Activated CD4-positive, alpha-beta T cell treated with anti-CD3 and anti-CD28 coated beads, Interleukin-2, amount 50 U/mL, for 4 hours (primary cell): ENCODE measurements at regions not wholly inside any gene's neighbourhood (a gene's known extent, or its start where the extent isn't known, plus 50 kb on each side); places are given as distances from the start of the nearest gene placed in this dataset.
"Not testable (repeated sequence)": the region's sequence is repeated elsewhere in the genome, so short reads cannot be mapped to it uniquely, and the experiment has no call there.

Source experiments
- DNase-seq, 2 experiments: peaks; one replicate each; pipeline ENCODE4 v3.0.0-alpha.2; 2020

DNA sequence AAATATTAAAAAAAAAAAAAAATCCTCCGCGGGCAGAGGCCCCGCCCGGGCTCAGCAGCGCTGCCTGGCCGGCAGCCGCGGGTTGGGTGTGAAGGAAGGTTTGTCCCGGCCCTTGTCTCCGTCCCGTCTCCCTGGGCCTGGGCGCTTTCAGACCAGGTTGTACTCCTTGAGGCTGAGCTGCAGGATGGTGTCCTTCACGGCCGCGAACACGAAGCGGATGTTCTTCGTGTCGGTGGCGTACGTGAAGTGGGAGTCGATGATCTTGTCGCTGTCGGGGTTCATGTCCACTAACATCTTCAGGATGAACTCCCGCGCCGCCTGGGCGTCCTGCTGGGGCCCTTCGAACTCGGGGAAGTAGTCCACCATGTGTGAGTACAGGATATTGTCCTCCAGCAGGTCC, 123.7 kb upstream of the KCTD7 start:
- no peak for DNase-seq

DNA sequence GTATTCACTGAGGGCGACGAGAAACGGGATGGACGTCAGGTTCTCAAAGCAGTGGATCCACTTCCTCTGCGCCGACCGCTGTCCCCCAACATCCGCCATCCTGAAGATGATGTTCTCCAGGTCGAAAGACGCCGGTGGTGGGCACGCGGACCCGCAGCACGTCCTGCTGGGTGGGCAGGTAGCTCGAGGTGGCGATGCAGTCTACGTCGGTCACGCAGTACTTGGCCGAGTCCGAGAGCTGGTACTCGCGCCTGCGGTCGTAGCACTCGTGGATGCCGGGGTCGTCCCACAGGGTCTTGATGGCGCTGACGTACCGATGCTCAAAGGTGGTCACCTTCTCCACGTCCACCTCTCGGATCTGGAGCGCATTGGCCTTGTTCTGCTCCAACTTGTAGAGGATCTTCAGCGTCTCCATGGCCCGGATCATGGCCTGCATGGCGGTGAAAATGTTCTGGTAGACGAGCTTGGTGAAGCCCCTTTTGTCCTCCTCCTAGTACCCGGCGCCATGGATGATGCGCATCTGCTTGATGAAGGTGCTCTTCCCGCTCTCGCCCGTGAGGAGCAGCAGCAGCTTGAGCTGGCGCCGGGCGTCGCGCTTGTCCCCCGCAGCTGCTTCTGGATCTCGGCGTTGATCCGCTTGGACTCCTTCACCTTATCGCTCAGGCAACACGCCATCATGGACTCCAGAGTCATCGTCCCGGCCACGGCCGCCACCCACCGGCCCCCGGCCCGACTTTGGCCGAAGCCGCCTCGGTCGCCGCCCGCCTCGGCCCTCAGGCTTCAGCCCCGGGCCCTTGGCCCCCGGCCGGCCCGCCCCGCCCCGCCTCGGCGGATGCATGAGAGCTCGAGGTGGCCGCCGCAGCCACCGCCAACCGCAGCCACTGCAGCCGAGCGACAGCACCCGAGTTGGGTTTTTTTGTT, 122.9 kb upstream of the KCTD7 start:
- DNase-seq: no peak

DNA sequence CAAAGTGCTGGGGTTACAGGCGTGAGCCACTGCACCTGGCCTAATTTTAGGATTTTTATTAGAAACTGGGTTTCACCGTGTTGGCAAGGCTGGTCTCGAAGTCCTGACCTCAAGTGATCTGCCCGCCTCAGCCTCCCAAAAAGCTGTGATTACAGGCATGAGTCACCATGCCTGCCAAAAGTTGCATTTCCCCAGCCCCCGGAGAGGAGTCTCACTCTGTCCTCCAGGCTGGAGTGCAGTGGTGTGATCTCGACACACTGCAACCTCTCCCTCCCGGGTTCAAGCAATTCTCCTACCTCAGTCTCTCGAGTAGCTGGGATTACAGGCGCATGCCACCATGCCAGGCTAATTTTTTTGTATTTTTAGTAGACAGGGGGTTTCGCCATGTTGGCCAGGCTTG, 122.0 kb upstream of the KCTD7 start:
- DNase-seq: not testable (repeated sequence)

DNA sequence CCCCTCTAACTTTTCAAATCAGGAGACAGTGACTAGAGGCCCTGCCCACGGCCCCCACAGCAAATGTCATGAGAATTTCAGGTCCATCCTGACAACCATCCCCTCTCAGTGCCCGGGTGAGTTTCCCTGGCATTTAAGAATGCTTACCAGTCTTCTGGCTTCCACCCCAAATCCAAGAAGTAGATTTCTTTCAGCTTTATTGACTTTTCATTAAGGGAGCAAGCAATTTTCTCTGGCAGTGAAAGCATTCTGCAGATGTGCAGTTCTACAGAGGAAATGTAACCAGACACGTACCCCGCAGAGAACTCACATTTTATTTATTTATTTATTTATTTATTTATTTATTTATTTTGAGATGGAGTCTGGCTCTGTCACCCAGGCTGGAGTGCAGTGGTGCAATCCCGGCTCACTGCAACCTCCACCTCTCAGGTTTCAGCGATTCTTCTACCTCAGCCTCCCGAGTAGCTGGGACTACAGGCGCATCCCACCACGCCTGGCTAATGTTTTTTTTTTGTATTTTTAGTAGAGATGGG, 120.9 kb upstream of the KCTD7 start:
- no peak for DNase-seq

DNA sequence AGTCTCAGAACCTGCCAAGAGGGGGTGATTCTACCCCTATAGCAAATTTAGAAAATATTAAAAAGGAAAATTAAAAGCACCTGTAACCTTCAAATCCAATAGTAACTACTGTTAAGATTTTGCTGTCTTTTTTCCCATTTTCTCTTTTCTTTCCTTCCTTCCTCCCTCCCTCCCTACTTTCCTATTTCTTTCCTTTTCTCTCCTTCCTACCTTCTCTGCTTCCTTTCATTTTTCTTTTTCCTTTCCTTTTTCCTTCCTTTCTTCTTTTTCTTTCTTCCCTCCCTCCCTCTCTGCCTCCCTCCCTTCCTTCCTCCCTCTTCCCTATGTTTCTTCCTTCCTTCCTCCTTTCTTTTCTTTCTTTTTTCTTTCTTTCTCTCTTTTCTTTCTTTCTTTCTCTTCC, 120.2 kb upstream of the KCTD7 start:
- DNase-seq: no peak

DNA sequence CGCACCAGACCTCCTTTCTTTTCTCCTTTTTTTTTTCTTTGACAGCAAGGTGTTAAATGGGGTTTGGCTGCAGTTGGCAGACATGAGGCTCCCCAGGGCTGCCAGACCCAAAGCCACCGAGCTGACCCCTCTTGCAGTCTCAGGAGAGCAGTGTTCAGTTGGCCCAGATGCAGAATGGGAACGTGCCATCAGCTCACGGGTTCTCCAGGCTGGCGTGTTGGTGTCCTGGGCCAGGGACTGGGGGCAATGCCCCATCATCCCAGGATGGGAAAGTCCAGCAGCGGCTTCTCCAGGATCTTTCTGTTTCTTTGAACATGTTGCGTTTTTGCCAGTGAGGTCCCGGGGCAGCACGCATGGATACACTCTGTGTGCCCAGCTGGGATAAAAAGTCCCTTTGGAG, 114.6 kb upstream of the KCTD7 start:
- no peak for DNase-seq

DNA sequence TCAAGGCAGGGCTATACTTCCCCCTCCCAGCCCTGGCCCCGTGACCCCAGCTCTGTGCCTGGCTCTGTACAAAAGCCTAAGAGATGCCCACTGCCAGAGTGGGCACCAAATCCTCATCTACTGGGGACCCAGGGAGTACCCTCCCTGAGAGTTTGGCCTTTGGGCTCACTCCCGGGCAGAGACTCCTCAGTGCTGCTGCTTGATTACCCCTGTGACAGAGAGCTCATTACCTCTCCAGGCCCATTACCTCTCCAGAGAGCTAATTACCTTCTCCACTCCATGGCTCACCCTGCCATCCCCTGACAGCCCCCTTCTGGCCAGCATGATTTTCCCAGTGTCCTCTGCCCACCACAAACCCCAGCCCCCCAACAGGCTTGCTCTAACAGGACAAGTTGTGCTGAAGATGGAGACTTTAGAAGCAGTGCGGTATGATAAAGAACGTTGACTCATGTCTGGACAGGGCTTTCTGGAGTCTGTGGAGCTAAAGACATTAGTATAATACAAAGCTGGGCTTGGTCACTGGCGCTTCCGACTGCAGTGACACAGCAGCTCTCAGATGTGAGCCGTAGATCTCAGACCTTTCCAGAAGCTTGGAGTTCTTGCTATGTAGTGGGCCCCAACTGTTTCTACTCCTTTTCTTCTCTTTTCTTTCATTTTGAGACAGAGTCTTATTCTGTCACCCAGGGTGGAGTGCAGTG, 111.3 kb upstream of the KCTD7 start:
- no peak for DNase-seq

DNA sequence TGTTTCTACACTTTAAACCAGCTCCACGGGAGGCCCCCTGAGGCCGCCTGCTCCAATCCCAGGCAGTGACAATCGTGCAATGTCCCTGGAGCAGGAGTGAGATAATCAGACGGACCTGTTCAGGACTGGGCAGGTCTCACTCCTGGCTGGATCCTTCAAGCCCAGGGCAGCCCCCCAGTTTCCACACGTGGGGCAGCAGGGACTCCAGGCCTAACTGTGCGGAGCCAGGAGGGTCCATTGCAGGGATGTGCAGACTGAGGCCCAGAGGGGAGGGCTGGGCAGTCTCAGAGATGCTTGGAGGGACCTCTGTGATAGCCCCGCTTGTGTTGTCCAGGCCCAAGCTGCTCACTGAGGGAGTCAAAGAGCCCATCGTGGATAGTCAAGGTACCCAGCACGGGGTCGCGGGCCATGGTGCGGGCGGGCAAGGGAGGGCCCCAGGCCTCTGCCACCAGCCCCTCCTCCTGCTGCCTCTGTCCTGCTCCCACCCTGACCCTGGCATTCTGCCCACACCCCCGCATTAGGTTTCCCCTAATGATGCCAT, 110.5 kb upstream of the KCTD7 start:
- no peak for DNase-seq

DNA sequence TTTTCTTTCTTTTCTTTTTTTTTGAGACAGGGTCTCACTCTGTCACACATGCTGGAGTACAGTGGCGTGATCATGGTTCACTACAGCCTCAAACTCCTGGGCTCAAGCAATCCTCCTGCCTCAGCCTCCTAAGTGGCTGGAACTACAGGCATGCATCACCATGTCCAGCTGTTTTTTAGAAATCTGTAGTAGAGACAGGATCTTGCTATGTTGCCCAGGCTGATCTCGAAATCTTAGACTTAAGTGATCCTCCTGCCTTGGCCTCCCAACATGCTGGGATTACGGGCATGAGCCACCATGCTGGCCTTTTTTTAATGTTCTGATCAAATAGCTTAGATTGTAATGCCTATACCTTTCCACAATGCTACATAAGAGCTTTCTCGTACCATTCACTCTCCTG, 107.0 kb upstream of the KCTD7 start:
- no peak for DNase-seq

DNA sequence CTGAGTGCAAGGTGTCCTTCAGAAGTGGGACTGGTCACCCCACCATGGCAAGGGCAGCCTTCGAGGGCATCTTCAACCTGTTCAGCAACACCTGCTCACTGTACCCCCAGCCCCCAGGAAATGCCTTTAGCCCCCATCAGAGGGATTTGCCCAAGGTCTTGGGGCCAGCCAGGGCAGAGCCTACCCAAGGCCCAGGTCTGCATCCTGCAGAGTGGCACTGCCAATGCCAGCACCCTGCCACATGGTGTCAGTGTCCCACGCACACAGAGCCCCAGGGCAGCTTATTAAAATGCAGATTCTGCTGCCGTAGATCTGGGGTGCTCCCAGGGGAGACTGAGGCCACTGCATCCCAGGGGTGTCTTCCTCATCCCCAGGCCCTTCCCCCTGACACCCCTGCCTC, 106.2 kb upstream of the KCTD7 start:
- no peak for DNase-seq

DNA sequence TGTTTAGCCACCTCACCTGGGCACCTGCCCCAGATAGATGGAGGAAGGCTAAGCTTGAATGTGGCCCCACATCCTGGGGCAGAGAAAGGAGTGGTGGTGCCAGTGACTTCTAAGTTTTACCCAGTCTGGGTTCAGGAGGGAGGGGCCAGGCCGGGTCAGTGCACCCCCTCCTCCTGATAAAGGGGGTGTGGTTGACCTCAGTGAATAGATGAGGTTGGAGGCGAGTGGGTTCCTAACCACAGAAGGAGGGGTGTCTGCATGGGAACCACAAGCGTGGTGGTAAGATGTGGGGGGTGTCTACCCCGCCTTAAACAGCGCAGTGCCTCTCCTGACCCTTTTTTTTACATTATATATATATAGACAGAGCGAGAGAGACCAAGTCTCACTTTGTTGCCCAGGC, 105.3 kb upstream of the KCTD7 start:
- DNase-seq: no peak

DNA sequence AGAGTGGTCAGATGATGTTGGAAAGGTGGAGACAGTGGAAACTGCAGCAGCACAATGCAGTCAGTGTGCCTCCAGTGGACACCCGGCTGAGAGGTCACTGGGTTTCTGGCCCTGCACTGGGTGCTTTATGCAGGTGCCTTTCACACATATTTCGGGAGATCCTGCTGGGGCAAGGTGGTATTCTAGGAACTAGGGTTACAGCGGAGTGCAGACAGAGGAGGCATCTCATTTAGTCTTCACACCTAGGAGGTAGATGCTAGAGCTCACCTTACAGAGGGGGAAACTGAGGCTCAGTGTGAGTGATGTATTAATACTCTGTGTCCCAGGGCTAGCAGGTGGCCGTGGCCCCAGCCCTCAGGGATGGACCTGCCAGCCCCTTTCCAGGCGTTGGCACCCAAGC, 103.9 kb upstream of the KCTD7 start:
- no peak for DNase-seq

DNA sequence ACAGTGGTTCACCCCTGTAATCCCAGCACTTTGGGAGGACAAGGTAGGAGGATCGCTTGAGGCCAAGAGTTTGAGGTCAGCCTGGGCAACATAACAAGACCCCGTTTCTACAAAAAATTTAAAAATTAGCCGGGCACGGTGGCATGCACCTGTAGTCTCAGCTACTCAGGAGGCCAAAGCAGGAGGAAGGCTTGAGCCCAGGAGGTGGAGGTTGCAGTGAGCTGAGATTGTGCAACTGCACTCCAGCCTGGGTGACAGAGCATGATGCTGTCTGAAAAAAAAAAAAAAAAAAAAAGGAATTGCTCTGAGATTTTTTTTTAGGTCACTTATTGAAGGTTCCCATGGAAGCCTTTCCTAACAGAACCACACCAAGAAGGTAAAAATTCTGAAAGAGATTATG, 101.9 kb upstream of the KCTD7 start:
- DNase-seq: not testable (repeated sequence)

DNA sequence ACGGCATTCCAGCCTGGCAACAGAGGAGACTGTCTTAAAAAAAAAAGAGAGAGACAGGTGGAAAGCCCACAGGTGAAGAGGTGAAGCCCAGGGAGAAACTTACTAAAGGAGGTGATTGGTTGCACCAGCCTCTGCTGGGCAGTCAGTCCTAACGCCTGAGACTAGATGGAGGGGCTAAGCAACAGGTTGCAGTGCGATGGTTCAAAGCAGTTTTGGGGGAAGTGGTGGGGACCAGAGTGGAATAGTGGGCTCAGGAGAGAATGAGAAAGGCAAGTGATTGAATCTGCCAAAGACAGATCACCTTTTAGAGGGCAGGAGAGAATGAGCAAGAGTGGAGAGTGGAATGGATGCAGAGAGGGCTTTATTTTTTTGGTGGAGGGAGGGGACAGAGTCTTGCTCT, 100.0 kb upstream of the KCTD7 start:
- DNase-seq: no peak

DNA sequence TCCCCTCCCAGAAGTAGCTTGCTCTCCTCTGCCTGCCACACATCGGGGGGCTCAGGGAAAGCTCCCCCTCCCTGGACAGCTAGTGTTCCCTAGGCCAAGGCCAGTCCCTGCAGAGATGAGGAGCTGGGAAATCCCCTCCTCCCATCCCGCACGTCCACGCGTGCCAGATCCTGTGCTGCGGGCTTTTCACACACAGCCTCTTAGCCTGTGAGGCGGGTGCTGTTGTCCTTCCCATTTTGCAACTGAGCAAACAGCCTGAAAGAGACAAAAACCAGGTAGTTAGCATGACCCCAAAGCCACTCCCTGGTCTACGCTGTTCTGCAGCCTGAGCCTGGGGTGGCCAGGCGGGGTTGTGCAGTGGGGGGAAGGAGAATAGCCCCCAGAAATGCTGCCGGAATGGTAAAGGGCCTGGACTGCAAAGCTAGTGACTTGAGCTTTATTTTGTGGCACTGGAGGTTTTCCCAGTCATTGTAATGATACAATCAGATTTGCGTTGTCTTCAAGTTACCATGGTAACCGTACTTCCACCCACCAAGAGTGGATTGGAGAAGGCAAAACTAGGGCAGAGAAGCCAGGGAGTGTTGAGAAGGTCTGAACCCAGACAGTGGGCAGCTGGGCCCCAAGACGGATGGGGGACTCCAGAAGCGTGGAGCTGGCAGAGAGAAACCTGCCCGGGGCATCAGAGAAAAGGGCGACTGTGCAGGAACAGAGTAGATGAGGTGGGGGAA, 98.6 kb upstream of the KCTD7 start:
- DNase-seq: no peak

DNA sequence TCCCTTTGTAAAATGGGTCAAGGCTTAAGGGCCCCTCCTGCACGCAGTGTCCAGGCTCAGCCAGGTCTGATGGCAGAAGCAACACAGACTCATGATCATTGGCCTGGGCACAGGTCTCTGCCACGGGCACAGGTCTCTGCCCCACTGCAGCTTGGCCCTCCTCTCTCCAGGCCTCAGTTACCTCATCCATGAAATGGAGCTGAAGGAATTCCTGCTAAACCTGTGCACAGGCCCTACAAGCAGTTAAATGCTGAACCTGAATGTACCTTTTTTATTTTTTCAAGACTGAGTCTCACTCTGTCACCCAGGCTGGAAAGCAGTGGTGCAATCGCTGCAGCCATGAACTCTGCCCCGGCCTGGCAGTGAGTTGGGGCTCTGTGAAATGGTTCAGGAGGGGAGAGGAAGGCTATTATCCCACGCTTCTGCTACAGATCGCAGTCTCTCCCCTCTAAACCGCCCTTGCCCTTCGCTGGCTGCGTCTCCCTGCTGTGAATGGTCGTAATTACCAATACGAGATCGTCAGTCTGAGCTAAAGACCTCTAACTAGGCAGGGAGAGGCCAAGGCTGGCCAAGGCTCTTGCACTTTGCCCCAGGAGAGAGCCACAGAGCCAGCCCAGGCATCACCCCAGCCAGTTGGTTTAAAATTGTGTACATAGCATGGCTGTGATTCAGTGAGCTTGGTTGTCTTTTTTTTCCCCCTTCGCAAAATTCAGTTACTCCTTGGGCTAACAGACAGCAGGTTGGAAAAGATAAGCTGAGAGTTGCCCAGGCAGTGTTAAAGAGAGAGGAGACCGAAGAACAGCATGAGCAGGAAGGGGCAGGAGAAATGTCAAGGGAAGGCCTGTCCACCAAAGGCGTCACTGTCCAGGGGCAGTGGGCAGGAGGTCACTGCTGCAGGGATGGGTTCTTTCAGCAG, 93.0 kb upstream of the KCTD7 start:
- DNase-seq: no peak

DNA sequence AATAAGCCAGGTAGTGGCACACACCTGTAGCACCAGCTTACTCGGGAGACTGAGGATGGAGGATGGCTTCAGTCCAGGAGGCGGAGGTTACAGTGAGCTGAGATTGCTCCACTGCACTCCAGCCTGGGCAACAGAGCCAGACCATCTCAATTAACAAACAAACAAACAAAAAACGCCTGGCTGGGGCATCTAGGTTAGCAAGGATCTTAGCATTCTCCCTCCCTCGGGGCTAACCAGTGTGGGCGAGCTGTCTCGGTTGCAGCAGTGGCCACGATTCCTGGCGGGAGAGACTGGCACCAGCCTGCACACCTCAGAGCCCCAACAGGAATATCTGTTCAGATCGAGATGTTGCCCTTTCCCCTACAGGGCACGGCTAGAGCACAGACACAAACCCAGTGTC, 91.3 kb upstream of the KCTD7 start:
- DNase-seq: no peak

DNA sequence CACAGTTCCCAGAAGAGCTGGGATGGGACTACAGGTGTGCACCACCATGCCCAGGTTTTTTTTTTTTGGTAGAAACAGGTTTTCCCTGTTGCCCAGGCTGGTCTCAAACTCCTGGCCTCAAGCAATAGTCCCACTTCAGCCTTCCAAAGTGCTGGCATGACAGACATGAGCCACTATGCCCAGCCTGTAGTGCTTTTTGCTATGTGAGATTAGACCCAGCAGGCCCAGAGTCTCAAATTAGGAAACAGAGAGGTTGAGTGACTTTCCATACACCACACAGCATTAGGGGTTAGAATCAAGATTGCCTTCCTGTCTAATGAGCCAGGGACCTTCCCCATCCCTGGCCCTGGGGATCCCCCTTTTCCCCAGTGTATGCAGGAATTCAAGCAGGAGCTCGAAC, 90.8 kb upstream of the KCTD7 start:
- DNase-seq: no peak

DNA sequence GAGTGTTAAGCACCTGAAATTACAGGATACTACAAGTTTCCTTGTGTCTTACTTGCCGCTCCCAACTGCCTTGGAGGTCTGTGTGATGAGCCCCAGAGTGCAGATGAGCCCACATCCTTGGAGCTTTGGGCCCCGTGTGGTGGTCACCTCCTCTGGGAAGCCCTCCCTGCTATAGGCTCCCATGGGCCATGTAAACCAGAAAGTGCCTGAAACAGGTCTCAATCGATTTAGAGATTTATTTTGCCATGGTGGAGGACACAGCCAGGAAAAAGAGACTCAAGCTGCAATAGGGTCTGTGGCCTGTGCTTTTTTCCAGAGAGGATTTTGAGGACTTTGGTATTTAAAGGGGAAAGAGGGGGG, 89.4 kb upstream of the KCTD7 start:
- no peak for DNase-seq

DNA sequence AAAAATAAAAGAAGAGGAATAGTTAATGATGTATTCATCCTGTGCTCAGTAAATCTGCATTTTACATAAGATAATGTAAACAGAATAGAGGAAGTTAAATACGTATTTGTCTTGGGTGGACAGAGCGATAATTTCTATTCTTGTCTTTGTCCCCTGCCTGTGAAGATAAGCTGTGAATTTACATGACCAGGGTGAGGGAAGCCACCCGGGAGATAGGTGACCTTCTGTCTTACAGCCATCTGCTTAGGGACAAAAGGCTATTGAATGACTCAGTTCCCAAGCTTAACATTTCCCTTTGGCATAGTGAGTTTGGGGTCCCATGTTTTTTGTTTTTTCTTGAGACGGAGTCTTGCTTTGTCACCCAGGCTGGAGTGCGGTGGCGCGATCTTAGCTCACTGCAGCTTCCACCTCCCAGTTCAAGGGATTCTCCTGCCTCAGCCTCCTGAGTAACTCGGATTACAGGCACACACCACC, 88.7 kb upstream of the KCTD7 start:
- DNase-seq: no peak

DNA sequence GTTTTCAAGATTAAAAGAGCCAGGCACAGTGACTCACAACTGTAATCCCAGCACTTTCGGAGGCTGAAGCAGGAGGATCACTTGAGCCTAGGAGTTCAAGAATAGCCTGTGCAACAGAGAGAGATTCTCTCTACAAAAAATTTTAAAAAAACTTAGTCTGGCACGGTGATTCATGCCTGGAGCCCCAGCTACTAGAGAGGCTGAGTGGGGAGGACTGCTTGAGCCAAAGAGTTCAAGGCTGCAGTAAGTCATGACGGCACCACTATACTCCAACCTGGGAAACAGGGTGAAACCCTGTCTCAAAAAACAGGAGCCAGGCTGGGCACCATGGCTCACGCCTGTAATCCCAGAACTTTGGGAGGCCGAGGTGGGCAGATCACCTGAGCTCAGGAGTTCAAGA, 86.6 kb upstream of the KCTD7 start:
- DNase-seq: no peak
